A549 (cell line): ENCODE measurements at regions not wholly inside any gene's neighbourhood (a gene's known extent, or its start where the extent isn't known, plus 50 kb on each side); places are given as distances from the start of the nearest gene placed in this dataset.

Experiments used
- ATAC-seq, 2 experiments: fragments of 200-7000 bp in 1 of 2; fragments of >200 bp in 1 of 2; cut with Nextera tagmentation in 1 of 2; cut with Tn5 transposase in 1 of 2; 3 replicates each; pipeline versions ENCODE4 v1.8.0 to v1.9.1; 2018 to 2020; ENCODE audit warnings: mild to moderate bottlenecking in 1 of 2, moderate library complexity in 1 of 2
- CTCF ChIA-PET: fragments of 300-600 bp; sonication (Branson Sonifier 250); formaldehyde crosslinking; extraction: SDS; loops from one replicate; lab custom pipeline; 2021; ENCODE audit warnings: antibody characterized with exemption, inconsistent platforms; lab: Yijun Ruan, JAX
- POLR2A ChIA-PET: fragments of 350-600 bp; formaldehyde crosslinking; extraction: SDS; loops from one replicate; lab custom pipeline; 2021; ENCODE audit warnings: antibody characterized with exemption, inconsistent platforms; lab: Yijun Ruan, JAX
- DNase-seq, 2 experiments: peaks; one replicate each; pipeline versions ENCODE4 v3.0.0 to v3.0.0-alpha.2; 2011 to 2016; ENCODE audit warnings: low read depth in 1 of 2, low spot score in 1 of 2
- FAIRE-seq: peaks from 2 replicates; lab custom pipeline; 2011; peaks lifted over from hg19 to GRCh38; lab: Jason Lieb, UNC
- H3K27ac ChIP-seq, 2 experiments: fragments of >200 bp; sonication (Bioruptor Twin); formaldehyde crosslinking; 3 replicates each; pipeline ENCODE4 v1.5.1; 2016 to 2017
- H3K4me1 ChIP-seq: fragments of >200 bp; sonication (Bioruptor Twin); formaldehyde crosslinking; 3 replicates; pipeline ENCODE4 v1.6.1; 2016
- H3K4me2 ChIP-seq: fragments of >200 bp; sonication (Bioruptor Twin); formaldehyde crosslinking; 3 replicates; pipeline ENCODE4 v1.6.1; 2016
- H3K4me3 ChIP-seq: fragments of >200 bp; sonication (Bioruptor Twin); formaldehyde crosslinking; 3 replicates; pipeline ENCODE4 v1.5.1; 2016
- H3K9me3 ChIP-seq: fragments of >200 bp; sonication (Bioruptor Twin); formaldehyde crosslinking; 3 replicates; pipeline ENCODE4 v1.6.1; 2016
- ATOH8 ChIP-seq: fragments of 250-450 bp; sonication (Bioruptor Pico); IDR thresholded peaks from 2 replicates; pipeline ENCODE4 v1.5.0; 2020; ENCODE audit warnings: low read depth, mild to moderate bottlenecking, moderate library complexity
- BHLHE40 ChIP-seq: IDR thresholded peaks from 2 replicates; pipeline ENCODE4 v1.6.1; 2012; ENCODE audit warnings: low read depth, low read length, inconsistent platforms
- E2F6 ChIP-seq: IDR thresholded peaks from 2 replicates; pipeline ENCODE4 v1.6.1; 2012; ENCODE audit warnings: low read depth, borderline replicate concordance
- ELK1 ChIP-seq: fragments of 150-350 bp; IDR thresholded peaks from 2 replicates; pipeline ENCODE4 v1.6.1; 2014; ENCODE audit warnings: low read depth, mild to moderate bottlenecking, low read length
- EP300 ChIP-seq, 2 experiments: fragments of >200 bp; sonication (Bioruptor Twin); formaldehyde crosslinking; IDR thresholded peaks; 2 replicates in 1 of 2; 3 replicates in 1 of 2; pipeline ENCODE4 v1.6.1; 2016 to 2017
- ESRRA ChIP-seq: fragments of 150-350 bp; IDR thresholded peaks from 2 replicates; pipeline ENCODE4 v1.6.1; 2014; ENCODE audit warnings: mild to moderate bottlenecking, low read length, borderline replicate concordance
- FOXS1 ChIP-seq: fragments of 250-450 bp; sonication (Bioruptor Pico); IDR thresholded peaks from 2 replicates; pipeline ENCODE4 v1.5.0; 2020; ENCODE audit warnings: mild to moderate bottlenecking, moderate library complexity
- GATA3 ChIP-seq: IDR thresholded peaks from 2 replicates; pipeline ENCODE4 v1.6.1; 2012; ENCODE audit warnings: borderline replicate concordance
- HEYL ChIP-seq: fragments of 250-450 bp; sonication (Bioruptor Pico); IDR thresholded peaks from 2 replicates; pipeline ENCODE4 v1.8.0; 2021; ENCODE audit warnings: mild to moderate bottlenecking, moderate library complexity
- HOXA7 ChIP-seq: fragments of 250-450 bp; sonication (Bioruptor Pico); IDR thresholded peaks from 2 replicates; pipeline ENCODE4 v1.5.0; 2020; ENCODE audit warnings: mild to moderate bottlenecking, moderate library complexity
- HOXB5 ChIP-seq: fragments of 250-450 bp; sonication (Bioruptor Pico); IDR thresholded peaks from 2 replicates; pipeline ENCODE4 v1.5.0; 2020; ENCODE audit warnings: mild to moderate bottlenecking, moderate library complexity
- JUNB ChIP-seq: fragments of >200 bp; sonication (Bioruptor Twin); formaldehyde crosslinking; IDR thresholded peaks from 2 replicates; pipeline ENCODE4 v1.6.1; 2016
- MAFK ChIP-seq: fragments of 450-650 bp; IDR thresholded peaks from 2 replicates; pipeline ENCODE4 v1.6.1; 2014; ENCODE audit not compliant: partially characterized antibody
- MAX ChIP-seq: IDR thresholded peaks from 2 replicates; pipeline ENCODE4 v1.6.1; 2012
- MYC ChIP-seq: IDR thresholded peaks from 2 replicates; pipeline ENCODE4 v1.6.1; 2012; ENCODE audit warnings: mild to moderate bottlenecking, inconsistent platforms, low read length, improper control_type of control experiment, borderline replicate concordance
- NFE2L2 ChIP-seq: fragments of 150-350 bp; conservative IDR thresholded peaks from 2 replicates; pipeline ENCODE4 v1.6.1; 2014; ENCODE audit warnings: low read length
- NPAS2 ChIP-seq: fragments of 250-450 bp; sonication (Bioruptor Pico); IDR thresholded peaks from 2 replicates; pipeline ENCODE4 v1.8.0; 2022; ENCODE audit warnings: mild to moderate bottlenecking, moderate library complexity, borderline replicate concordance
- RAD21 ChIP-seq, 2 experiments: fragments of >200 bp in 1 of 2; sonication (Bioruptor Twin) in 1 of 2; formaldehyde crosslinking in 1 of 2; IDR thresholded peaks in 1 of 2; conservative IDR thresholded peaks in 1 of 2; 2 replicates in 1 of 2; 3 replicates in 1 of 2; pipeline ENCODE4 v1.6.1; 2012 to 2018; ENCODE audit warnings: inconsistent platforms in 1 of 2
- RFX5 ChIP-seq: fragments of 450-650 bp; IDR thresholded peaks from 2 replicates; pipeline ENCODE4 v1.7.1; 2014; ENCODE audit warnings: antibody characterized with exemption, mild to moderate bottlenecking, moderate library complexity
- SMC3 ChIP-seq: fragments of >200 bp; sonication (Bioruptor Twin); formaldehyde crosslinking; IDR thresholded peaks from 3 replicates; pipeline ENCODE4 v1.6.1; 2018; ENCODE audit warnings: inconsistent platforms
- SREBF2 ChIP-seq: fragments of 450-650 bp; IDR thresholded peaks from 2 replicates; pipeline ENCODE4 v1.6.1; 2014; ENCODE audit warnings: mild to moderate bottlenecking, moderate library complexity
- TFCP2L1 ChIP-seq: fragments of 250-450 bp; sonication (Bioruptor Pico); IDR thresholded peaks from 2 replicates; pipeline ENCODE4 v1.5.0; 2021; ENCODE audit warnings: mild to moderate bottlenecking
- ZC3H11A ChIP-seq: fragments of 450-650 bp; IDR thresholded peaks from 2 replicates; pipeline ENCODE4 v1.6.1; 2014; ENCODE audit warnings: antibody characterized with exemption, mild to moderate bottlenecking
- ZFP36 ChIP-seq: fragments of 450-650 bp; IDR thresholded peaks from 2 replicates; pipeline ENCODE4 v1.6.1; 2014; ENCODE audit warnings: borderline replicate concordance; ENCODE audit not compliant: partially characterized antibody
- ZNF302 ChIP-seq: fragments of 250-450 bp; sonication (Bioruptor Pico); IDR thresholded peaks from 2 replicates; pipeline ENCODE4 v1.9.0; 2021; ENCODE audit warnings: inconsistent platforms, mild to moderate bottlenecking, moderate library complexity
- WGBS: methylation state at CpG from one replicate; pipeline ENCODE4 v1.1.6; 2017; ENCODE audit errors: missing lambda C conversion rate; 5-methylcytosine and 5-hydroxymethylcytosine counted together
- TF ChIP-seq, protein P1 (sequence below): fragments of 450-650 bp; IDR thresholded peaks from 2 replicates; pipeline ENCODE4 v1.6.1; 2014; ENCODE audit warnings: antibody characterized with exemption
- TF ChIP-seq, protein P2 (sequence below): fragments of >200 bp; sonication (Bioruptor Twin); formaldehyde crosslinking; IDR thresholded peaks from 2 replicates; pipeline ENCODE4 v1.6.1; 2016

GRCh38 chr5:29231154-29231553 lies 1962.3 kb upstream of the CDH6 start:
- ATAC-seq, result no peak

GRCh38 chr5:29230591-29230990 lies 1962.9 kb upstream of the CDH6 start:
- no peak for DNase-seq
- CTCF ChIA-PET, result no interaction called here
- no peak overlapping the region for H3K27ac ChIP-seq
- no peak for TF ChIP-seq RFX5
- TF ChIP-seq FOXS1 (CRISPR knock-in tag), result no peak
- TF ChIP-seq HEYL (CRISPR knock-in tag), result no peak
- TF ChIP-seq ZFP36, result no peak
- no peak for TF ChIP-seq E2F6
- TF ChIP-seq, protein P1, sequence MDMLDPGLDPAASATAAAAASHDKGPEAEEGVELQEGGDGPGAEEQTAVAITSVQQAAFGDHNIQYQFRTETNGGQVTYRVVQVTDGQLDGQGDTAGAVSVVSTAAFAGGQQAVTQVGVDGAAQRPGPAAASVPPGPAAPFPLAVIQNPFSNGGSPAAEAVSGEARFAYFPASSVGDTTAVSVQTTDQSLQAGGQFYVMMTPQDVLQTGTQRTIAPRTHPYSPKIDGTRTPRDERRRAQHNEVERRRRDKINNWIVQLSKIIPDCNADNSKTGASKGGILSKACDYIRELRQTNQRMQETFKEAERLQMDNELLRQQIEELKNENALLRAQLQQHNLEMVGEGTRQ, result no peak
- no peak for TF ChIP-seq JUNB
- TF ChIP-seq ATOH8, result no peak
- no peak for TF ChIP-seq HOXB5 (CRISPR knock-in tag)
- TF ChIP-seq HOXA7, result no peak
- no peak for TF ChIP-seq TFCP2L1
- no peak for TF ChIP-seq RAD21 (conservative IDR thresholded peaks at IDR 0.05 in 1 of 2, IDR thresholded peaks at IDR 0.05 in 1 of 2)
- no peak for TF ChIP-seq NPAS2
- TF ChIP-seq, all 56 proteins: peak for 0
- no peaks in the 10 kb centered on the region for H3K9me3 ChIP-seq
- FAIRE-seq (no peak), ATAC-seq (no peak)
- H3K4me2 ChIP-seq, result no peak overlapping the region
- WGBS, result 66% methylated on average over 3 of the region's 3 CpGs
- no peaks in the 10 kb centered on the region for H3K4me1 ChIP-seq
- H3K4me3 ChIP-seq, result no peak overlapping the region
- POLR2A ChIA-PET, result no interaction called here

More at GRCh38 chr5:29231154-29231553, 1962.3 kb upstream of the CDH6 start:
- 26% methylated on average over 1 of the region's 1 CpG for WGBS
- H3K4me1 ChIP-seq, result no peaks in the 10 kb centered on the region
- H3K9me3 ChIP-seq, result no peaks in the 10 kb centered on the region
- no peak for DNase-seq
- CTCF ChIA-PET, result no interaction called here
- H3K4me3 ChIP-seq, result no peak overlapping the region
- POLR2A ChIA-PET, result no interaction called here
- FAIRE-seq, result no peak
- TF ChIP-seq ATOH8 (no peak), MAFK (peak; percentile 45), MYC (no peak)
- H3K4me2 ChIP-seq, result no peak overlapping the region
- no peak overlapping the region for H3K27ac ChIP-seq

DNA sequence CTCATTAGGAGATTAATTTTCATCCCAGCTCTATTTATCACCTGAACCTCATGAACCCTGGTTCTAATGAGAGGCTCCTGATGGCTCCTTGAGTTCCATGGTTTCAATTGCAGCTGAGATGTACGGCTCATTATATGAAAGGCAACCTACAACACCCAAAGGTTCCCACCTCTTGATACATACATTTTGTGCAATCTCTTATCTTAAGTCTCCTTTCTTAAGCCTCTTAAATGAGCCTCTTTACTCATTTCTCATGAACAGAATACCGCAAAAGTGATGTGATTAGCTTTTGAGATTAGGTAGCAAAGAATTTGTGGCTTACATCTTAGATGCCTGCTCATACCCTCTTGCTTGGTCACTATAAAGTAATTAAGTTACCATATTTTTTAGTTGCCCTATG lies 1964.0 kb upstream of the CDH6 start:
- Histone ChIP-seq H3K27ac (no peak overlapping the region), H3K9me3 (no peaks in the 10 kb centered on the region), H3K4me3 (no peak overlapping the region), H3K4me2 (no peak overlapping the region), H3K4me1 (no peaks in the 10 kb centered on the region)
- DNase-seq, result no peak
- WGBS, result 37% methylated on average over 2 of the region's 2 CpGs
- TF ChIP-seq NFE2L2, result no peak
- no peak for TF ChIP-seq SREBF2
- TF ChIP-seq GATA3, result no peak
- no peak for TF ChIP-seq ZNF302 (CRISPR knock-in tag)
- POLR2A ChIA-PET, result no interaction called here
- ATAC-seq, result no peak
- FAIRE-seq, result peak; percentile 43
- CTCF ChIA-PET, result no interaction called here

DNA sequence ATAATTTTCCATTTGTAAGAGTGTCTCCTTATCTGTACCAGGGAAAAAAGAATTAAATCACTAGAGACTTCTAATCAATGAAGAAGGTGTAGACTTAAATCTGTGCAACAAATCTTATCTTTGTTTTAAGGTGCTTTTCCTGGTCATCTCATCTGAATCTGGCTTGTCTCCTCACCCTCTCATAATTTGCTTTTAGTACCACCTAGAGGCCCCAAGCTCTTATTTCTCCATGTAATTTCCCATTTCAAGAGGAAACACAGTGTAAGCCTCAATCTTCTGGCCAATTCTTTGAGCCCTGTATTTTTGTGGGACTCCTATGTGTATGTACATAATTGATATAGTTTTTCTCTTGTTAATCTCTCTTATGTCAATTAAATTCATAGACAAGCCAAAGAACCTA lies 1975.3 kb upstream of the CDH6 start:
- no peak overlapping the region for H3K4me3 ChIP-seq
- ChIA-PET CTCF (interaction anchor here (1.4 kb wide), 1 partner anchor 213 kb away, joined by 5 read pairs; no protein-coding TSS in a partner anchor), POLR2A (no interaction called here)
- H3K27ac ChIP-seq, result no peak overlapping the region
- TF ChIP-seq NFE2L2 (no peak), ESRRA (no peak), ZC3H11A (no peak), EP300 (IDR thresholded peaks at IDR 0.05) (no peak), SMC3 (peak; percentile 33; the same call in 1 of the 3 replicates), BHLHE40 (no peak), ELK1 (no peak), RAD21 (conservative IDR thresholded peaks at IDR 0.05 in 1 of 2, IDR thresholded peaks at IDR 0.05 in 1 of 2) (peak; percentile 37 to 43; a peak in 3 of 5 replicates), ZFP36 (no peak), FOXS1 (CRISPR knock-in tag) (no peak), MAX (no peak)
- TF ChIP-seq, protein P2, sequence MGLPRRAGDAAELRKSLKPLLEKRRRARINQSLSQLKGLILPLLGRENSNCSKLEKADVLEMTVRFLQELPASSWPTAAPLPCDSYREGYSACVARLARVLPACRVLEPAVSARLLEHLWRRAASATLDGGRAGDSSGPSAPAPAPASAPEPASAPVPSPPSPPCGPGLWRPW, result no peak
- TF ChIP-seq, all 56 proteins: peak for 2
- DNase-seq, result peak in 1 of 2 experiments; percentile 20
- Histone ChIP-seq H3K4me2 (no peak overlapping the region), H3K9me3 (no peaks in the 10 kb centered on the region), H3K4me1 (no peaks in the 10 kb centered on the region)
- peak in 1 of 2 experiments; percentile 21; a peak in 1 of 6 replicates for ATAC-seq
- no peak for FAIRE-seq
